Fibroblast of peridontal ligament (primary cell): ENCODE measurements at regions not wholly inside any gene's neighbourhood (a gene's known extent, or its start where the extent isn't known, plus 50 kb on each side); places are given as distances from the start of the nearest gene placed in this dataset.
"Not testable (repeated sequence)": the region's sequence is repeated elsewhere in the genome, so short reads cannot be mapped to it uniquely, and the experiment has no call there.

Source experiments
- DNase-seq: peaks from one replicate; pipeline ENCODE4 v3.0.0-alpha.2; 2010; ENCODE audit errors: extremely low read depth

DNA sequence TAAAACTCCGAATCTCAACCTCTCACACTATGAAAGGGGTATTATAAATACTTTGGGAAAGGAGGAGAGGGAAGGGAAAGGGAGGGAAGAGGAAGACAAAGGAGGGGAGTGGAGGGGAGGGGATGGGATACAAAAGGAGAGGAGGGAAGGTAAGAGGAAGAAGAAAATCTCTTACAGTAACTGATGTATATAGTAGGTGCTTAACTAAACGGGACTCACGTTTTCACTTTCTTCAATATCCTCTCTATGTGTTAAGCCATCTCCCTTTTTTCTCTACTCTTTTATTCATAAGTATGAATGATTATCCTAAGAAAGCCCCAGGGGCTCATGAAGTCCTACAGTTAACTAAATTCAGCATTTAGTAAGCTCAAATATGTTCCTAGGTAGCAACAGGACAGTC lies 729.6 kb upstream of the NR2F2 start:
- no peak for DNase-seq

DNA sequence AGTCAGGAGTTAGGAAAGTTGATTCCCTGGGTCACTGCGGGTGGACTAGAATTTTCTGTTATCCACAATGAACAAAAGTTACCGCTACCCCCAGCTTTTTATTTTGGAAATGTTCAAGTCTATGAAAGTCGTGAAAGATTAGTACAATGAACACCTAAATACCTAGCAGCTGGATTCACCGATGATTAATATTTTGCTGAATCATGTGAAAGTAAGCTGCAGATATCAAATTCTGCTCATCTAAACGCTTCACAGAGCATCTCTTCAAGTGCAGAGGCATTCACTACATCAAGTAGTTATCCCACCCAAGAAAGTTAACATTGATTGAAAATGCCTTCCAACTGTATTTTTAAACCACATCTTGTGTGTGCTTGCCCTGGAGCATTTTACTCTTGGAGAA lies 729.0 kb upstream of the NR2F2 start:
- DNase-seq: no peak

- DNase-seq: peak; percentile 58
These were observed 726.7 kb upstream of the NR2F2 start for GRCh38 chr15:95603802-95604201.

GRCh38 chr15:95604634-95605036 lies 725.9 kb upstream of the NR2F2 start:
- DNase-seq: peak; percentile 97

DNA sequence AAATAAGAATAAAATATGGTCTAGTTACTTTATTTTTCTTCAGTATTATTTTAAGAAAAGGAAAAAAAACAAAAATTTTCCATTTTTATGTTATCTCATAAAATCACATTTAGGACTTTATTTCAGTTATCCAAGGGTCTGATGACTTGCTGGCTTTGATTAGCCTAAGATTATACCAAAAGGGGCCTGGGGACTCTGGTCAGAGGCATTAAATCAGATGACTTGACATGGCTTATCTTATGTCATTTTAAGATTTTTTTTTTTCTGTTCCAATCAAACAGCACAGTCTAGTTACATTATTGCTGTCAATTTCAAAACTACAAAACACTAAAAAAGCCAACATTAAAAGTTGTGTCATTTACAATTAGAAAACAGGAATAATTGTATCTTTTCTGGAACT lies 725.4 kb upstream of the NR2F2 start:
- no peak for DNase-seq

GRCh38 chr15:95606551-95606950 lies 723.9 kb upstream of the NR2F2 start:
- DNase-seq: no peak

DNA sequence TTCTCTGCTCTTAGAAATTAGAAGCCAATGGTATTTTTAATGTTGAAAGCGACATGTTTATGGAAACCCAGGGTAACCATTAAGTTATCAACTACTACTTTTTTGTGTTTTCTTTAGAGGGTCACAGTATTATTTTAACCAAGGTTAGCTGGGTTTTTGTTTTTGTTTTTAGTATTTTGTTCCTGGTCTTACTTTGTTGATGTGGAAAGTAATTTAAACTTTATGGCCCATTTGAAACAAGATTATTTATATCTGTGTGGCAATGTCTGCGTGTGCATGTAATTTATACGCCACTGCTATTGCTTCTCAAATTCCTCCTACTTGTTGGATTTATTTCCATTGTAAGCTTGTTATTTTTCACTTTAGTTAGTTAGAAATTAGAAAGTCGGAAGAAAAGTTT lies 722.1 kb upstream of the NR2F2 start:
- peak; percentile 25 for DNase-seq

GRCh38 chr15:95609096-95609495 lies 721.4 kb upstream of the NR2F2 start:
- DNase-seq: peak; percentile 32

DNA sequence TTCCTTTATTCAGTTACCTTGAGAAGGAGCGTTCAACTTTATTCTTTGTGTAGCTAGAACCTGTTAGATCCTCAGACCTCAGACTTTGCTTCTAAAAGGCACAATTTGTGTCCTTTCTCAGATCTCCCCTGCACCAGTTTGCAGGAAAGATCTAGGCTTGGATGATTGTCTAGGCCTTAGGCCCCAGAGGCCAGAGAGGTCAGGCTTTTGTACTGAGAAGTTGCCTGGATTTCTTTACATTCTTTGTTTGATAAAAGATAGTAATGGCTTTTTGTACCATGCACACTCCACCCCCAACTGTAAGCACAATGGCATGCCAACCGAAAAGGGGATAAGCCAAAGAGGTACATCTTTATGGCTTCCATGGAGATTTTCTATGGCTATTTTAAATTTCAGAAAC lies 719.6 kb upstream of the NR2F2 start:
- no peak for DNase-seq

DNA sequence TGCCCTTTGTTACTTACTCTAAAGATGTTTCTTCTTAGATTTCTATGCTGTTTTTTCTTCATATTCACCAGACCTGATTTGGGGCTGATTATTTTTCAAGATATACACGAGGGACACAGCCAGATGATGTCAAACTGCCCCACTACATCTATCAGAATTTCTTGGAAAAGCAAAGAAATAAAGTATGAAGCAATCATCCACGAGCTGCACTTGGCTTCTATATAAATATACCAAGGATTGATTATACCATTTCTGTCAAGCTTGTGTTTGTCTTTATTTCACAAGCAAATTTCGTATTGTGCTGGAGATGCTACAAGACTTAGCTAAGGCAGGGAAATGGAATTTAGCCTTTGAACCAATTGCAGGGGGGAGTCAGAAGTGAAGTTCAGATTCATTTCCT lies 715.1 kb upstream of the NR2F2 start:
- peak; percentile 56 for DNase-seq

GRCh38 chr15:95616306-95616705 lies 714.2 kb upstream of the NR2F2 start:
- no peak for DNase-seq

- peak; percentile 77 for DNase-seq
These were observed 709.4 kb upstream of the NR2F2 start for GRCh38 chr15:95620934-95621579.

- DNase-seq: no peak
These were observed 707.7 kb upstream of the NR2F2 start for GRCh38 chr15:95622843-95623242.

- DNase-seq: peak; percentile 74
These were observed 706.4 kb upstream of the NR2F2 start for GRCh38 chr15:95624100-95624499.

DNA sequence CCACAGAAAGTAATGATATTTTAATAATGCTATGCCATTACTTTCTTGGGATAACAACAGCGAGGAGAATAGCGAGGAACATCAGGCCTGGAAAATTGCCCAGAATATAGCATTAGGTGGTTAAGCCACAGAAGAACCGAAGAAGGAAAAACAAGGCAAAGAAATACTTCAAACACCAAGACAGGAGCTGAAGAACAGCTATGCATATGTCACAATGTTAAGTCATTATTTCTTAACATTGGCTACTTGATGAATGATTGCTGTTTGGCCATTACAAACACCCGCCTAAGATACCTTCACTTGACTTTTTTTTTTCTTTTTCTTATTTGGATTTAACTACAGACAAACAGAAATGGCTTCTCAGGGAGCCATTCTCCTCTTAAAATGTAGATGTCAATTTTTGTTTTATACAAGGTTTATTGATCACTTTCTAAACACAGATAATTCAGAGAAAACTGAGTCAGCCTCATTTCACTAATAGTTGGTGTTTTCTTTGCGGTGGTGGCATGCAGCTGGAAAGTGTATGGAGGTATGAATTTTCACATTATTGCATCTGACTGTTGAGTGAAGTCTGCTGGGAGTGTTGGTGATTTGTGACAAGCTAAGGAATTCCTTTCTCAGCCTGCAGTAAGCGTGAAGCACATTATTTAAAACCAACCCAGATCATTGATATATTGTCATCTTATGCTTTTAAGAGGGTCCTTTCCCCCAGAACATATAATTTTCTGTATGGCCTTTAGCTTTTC lies 705.7 kb upstream of the NR2F2 start:
- DNase-seq: no peak

GRCh38 chr15:95626501-95627361 lies 703.8 kb upstream of the NR2F2 start:
- DNase-seq: no peak

GRCh38 chr15:95629503-95630168 lies 700.9 kb upstream of the NR2F2 start:
- no peak for DNase-seq

DNA sequence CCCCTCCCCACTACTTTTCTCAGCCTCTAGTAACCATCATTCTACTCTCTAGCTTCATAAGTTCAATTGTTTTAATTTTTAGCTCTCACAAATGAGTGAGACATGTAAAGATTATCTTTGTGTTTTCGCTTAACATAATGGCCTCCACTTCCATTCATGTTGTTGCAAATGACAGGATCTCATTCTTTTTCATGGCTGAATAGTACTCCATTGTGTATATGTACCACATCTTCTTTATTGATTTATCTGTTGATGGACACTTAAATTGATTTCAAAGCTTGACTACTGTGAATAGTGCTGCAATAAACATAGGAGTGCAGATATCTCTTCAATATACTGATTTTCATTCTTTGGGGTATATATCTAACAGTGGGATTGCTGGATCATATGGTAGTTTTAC lies 699.8 kb upstream of the NR2F2 start:
- no peak for DNase-seq

- DNase-seq: no peak
These were observed 694.8 kb upstream of the NR2F2 start for GRCh38 chr15:95635666-95636065.

GRCh38 chr15:95636107-95636506 lies 694.4 kb upstream of the NR2F2 start:
- DNase-seq: no peak

GRCh38 chr15:95637234-95637633 lies 693.3 kb upstream of the NR2F2 start:
- DNase-seq: not testable (repeated sequence)

DNA sequence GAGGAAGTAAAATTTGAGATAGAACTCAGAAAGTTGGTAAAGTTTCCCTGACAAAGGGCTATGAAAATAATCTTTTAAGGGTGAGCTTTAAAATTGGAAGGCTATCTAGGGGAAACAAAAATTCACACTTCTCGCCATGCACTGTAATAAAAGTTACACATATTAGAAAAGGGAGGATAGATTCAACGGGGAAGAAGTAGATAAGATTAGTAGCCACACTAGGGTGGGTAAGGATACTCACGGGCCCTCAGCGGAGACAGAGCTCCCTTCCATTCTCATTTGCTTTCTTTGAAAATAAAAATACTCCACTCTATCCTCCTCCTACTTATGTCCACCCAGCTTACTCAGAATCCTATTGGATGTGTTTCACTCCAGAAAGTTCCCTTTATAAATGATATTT lies 691.3 kb upstream of the NR2F2 start:
- DNase-seq: no peak
